ENCODE measurements at regions not wholly inside any gene's neighbourhood (a gene's known extent, or its start where the extent isn't known, plus 50 kb on each side); places are given as distances from the start of the nearest gene placed in this dataset.

GRCh38 chr5:62731022-62731421 is 152.4 kb downstream of the LRRC70 start:
- Histone ChIP-seq H3K36me3 (no peaks in the 10 kb centered on the region), H3K27me3 (no peaks in the 10 kb centered on the region), H3K9me3 (peaks cover 0 to 6% (median 0%) of the 10 kb centered on the region in 4 donors), H3K4me3 (no peak overlapping the region), H3K27ac (no peak overlapping the region), H3K4me1 (no peaks in the 10 kb centered on the region)
- intact Hi-C loops (cut with DNase I), result no loop called here
- TF ChIP-seq CTCF (IDR thresholded peaks at IDR 0.05) (no peak), POLR2A (IDR thresholded peaks at IDR 0.05) (no peak)
- WGBS (ENCODE audit: insufficient coverage, low coverage, low lambda C conversion rate, missing lambda C conversion rate), result 17% methylated on average over 1 of the region's 3 CpGs
- DNase-seq, result no peak
- ATAC-seq, result peak in 1 of 4 donors; percentile 32

- ATAC-seq, result no peak
- TF ChIP-seq CTCF (IDR thresholded peaks at IDR 0.05) (no peak), POLR2A (IDR thresholded peaks at IDR 0.05) (no peak)
- no peak for DNase-seq
- Histone ChIP-seq H3K27ac (no peak overlapping the region), H3K36me3 (no peaks in the 10 kb centered on the region), H3K9me3 (peaks cover 0 to 5% (median 0%) of the 10 kb centered on the region in 4 donors), H3K4me1 (no peaks in the 10 kb centered on the region), H3K27me3 (no peaks in the 10 kb centered on the region), H3K4me3 (no peak overlapping the region)
- intact Hi-C loops (cut with DNase I), result no loop called here
- 53% methylated on average over 2 of the region's 2 CpGs for WGBS (ENCODE audit: insufficient coverage, low coverage, low lambda C conversion rate, missing lambda C conversion rate)
These were observed 151.1 kb downstream of the LRRC70 start for GRCh38 chr5:62729675-62730074.

GRCh38 chr5:62727861-62728260 is 149.2 kb downstream of the LRRC70 start:
- 65% methylated on average over 2 of the region's 2 CpGs for WGBS (ENCODE audit: insufficient coverage, low coverage, low lambda C conversion rate, missing lambda C conversion rate)
- no peaks in the 10 kb centered on the region for H3K36me3 ChIP-seq
- ATAC-seq, result no peak
- H3K4me1 ChIP-seq, result no peaks in the 10 kb centered on the region
- H3K9me3 ChIP-seq, result no peaks in the 10 kb centered on the region
- no peak overlapping the region for H3K27ac ChIP-seq
- TF ChIP-seq CTCF (IDR thresholded peaks at IDR 0.05) (no peak), POLR2A (IDR thresholded peaks at IDR 0.05) (no peak)
- intact Hi-C loops (cut with DNase I), result no loop called here
- DNase-seq, result no peak
- no peaks in the 10 kb centered on the region for H3K27me3 ChIP-seq
- no peak overlapping the region for H3K4me3 ChIP-seq

GRCh38 chr5:62727184-62727583 is 148.6 kb downstream of the LRRC70 start:
- no peak for DNase-seq
- Histone ChIP-seq H3K4me3 (no peak overlapping the region), H3K36me3 (no peaks in the 10 kb centered on the region), H3K27me3 (no peaks in the 10 kb centered on the region), H3K27ac (no peak overlapping the region), H3K4me1 (no peaks in the 10 kb centered on the region), H3K9me3 (no peaks in the 10 kb centered on the region)
- ATAC-seq, result no peak
- intact Hi-C loops (cut with DNase I), result no loop called here
- TF ChIP-seq POLR2A (IDR thresholded peaks at IDR 0.05), result no peak
- no peak for TF ChIP-seq CTCF (IDR thresholded peaks at IDR 0.05)
- WGBS (ENCODE audit: insufficient coverage, low coverage, low lambda C conversion rate, missing lambda C conversion rate), result 93% methylated on average over 3 of the region's 3 CpGs

GRCh38 chr5:62722360-62722759 is 143.7 kb downstream of the LRRC70 start:
- no peak for TF ChIP-seq CTCF (IDR thresholded peaks at IDR 0.05)
- TF ChIP-seq POLR2A (IDR thresholded peaks at IDR 0.05), result no peak
- H3K4me3 ChIP-seq, result no peak overlapping the region
- H3K4me1 ChIP-seq, result no peaks in the 10 kb centered on the region
- no peaks in the 10 kb centered on the region for H3K27me3 ChIP-seq
- WGBS (ENCODE audit: insufficient coverage, low coverage, low lambda C conversion rate, missing lambda C conversion rate), result 78% methylated on average over 9 of the region's 9 CpGs
- no peaks in the 10 kb centered on the region for H3K9me3 ChIP-seq
- H3K27ac ChIP-seq, result no peak overlapping the region
- no peaks in the 10 kb centered on the region for H3K36me3 ChIP-seq
- intact Hi-C loops (cut with DNase I), result no loop called here
- no peak for DNase-seq
- ATAC-seq, result no peak
